ENCODE measurements at regions not wholly inside any gene's neighbourhood (a gene's known extent, or its start where the extent isn't known, plus 50 kb on each side); places are given as distances from the start of the nearest gene placed in this dataset.

DNA sequence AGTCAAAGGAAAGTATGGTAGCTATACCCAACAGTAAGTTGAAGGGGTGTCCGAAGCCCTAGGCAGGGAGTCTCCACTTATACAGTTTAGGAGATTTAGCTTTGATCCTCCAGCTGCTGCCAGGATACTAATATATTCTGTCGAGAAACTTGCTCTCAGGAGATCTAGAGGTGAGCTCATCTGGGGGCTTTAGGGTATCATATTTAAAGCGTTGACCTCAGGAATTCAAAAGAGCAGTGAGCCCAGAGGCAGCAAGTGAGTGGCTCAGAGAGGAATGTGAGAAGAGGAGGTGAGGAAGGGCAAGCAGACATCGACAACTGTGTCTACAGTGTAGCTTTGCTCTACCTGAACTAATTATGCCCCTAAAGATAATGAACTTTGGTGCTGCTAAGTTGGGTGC, 245.1 kb upstream of the LRTM1 start:
- DNase-seq: no peak

- no peak for DNase-seq
These were observed 242.6 kb upstream of the LRTM1 start for GRCh38 chr3:55170444-55170843.

GRCh38 chr3:55169608-55170072, 241.8 kb upstream of the LRTM1 start:
- DNase-seq: no peak

DNA sequence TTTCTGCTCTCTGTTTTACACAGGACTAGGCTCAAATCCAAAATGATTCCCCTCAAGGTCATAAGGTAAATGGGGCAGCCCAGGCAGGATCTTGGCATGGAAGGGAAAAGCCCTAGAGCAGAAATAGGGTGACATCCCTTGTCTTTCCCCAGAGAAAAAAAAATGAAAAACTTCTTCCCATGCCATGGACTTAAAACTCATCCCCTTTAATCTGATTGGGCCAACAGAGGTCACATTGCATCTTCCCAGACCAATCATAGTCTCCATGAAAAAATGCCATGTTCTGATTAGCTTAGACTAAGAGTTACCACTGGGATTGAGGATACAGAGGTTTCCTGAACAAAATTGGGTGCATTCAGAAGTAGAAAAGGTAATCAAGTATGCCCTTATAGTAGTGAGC, 241.3 kb upstream of the LRTM1 start:
- no peak for DNase-seq

DNA sequence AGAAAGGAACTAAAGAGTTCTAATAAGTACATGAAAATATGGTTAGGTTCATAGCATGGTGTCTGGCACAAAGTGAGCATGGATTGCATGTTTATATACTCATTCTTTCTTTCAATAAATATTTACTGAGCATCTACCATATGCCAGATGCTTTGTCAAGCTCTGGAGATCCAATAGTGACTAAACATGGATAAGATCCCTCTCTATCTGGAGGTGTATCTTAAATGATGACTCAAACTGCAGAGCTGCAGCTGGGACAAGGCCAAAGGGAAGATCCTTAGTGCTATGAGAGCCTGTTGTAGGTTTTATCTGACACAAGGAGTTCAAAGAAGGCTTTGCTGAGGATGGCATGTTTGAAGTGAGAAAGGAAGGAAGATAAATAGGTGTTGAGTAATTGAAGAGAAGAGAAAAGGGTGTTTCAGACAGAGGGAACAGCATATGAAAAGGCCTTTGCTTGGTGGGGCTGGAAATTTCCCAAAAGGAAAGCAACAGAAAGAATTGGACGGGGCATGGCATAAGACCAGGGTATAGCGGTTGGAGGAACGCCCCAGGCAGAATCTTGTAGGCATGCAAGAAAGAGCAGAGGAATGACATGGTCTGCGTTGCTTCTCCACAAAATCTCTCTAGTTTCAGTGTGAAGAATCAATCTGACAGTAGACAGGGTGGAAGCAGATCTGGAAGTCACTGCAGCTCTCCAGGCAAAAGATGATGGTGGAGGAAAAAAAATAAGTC, 239.9 kb upstream of the LRTM1 start:
- no peak for DNase-seq

- no peak for DNase-seq
These were observed 239.0 kb upstream of the LRTM1 start for GRCh38 chr3:55166576-55167555.

GRCh38 chr3:55165704-55166405, 238.0 kb upstream of the LRTM1 start:
- no peak for DNase-seq

DNA sequence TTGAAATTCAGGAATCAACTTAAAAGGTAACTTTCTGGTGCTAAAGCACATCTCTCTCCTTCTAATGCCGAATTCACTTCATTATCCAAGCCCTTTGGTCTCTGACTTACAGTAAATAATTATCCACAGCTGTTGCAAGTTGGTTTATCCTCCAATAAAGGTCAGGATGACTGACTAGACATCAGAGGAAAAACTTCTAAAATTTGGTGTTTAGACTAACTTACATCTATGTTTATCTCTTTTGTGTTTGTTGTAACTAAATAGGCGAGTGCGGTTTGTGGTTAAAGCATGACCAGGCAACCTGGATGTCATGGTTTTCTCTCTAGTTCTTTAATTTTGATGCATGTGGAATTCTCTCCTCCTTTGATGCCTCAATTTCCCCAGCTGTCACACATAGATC, 237.4 kb upstream of the LRTM1 start:
- no peak for DNase-seq

DNA sequence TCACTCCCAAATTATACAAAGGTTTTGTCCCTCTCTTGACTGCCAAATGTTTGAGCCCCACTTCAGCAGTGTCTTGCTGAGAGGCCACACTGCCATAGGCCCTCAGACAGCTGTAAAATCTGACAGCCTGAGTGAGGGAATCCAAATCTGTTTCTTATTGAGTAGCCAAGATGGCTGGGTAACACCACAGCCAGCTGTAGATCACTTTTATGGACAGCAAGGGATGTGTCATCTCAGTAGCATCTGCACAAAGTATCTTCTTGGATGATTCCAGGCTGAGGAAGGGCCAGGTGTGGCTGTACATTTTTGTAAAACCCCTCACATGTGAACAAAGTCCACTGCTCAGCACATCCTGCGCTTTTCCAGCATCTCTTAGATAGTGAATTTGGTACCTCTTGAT, 237.0 kb upstream of the LRTM1 start:
- DNase-seq: no peak

- DNase-seq: no peak
These were observed 236.3 kb upstream of the LRTM1 start for GRCh38 chr3:55164191-55164590.

GRCh38 chr3:55163421-55163820, 235.6 kb upstream of the LRTM1 start:
- no peak for DNase-seq

- no peak for DNase-seq
These were observed 234.4 kb upstream of the LRTM1 start for GRCh38 chr3:55162031-55162795.

DNA sequence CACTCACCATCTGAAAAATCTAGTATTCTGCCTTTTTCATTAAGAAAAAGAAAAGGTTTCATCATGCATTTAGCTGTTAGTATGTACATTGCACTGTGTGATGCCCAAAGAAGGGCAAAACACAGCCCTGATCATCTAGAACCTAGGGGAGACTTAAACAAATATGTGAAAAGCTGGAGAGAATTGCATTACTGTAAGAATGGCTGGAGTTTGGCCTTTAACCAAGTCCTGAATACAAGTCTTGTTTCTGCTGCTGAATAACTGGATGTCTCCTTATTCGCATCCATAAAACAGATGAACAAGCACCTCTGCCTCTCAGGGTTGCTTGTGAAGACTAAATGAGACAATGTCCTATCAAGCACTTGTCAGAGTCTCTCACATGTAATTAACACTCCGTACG, 233.4 kb upstream of the LRTM1 start:
- no peak for DNase-seq

- DNase-seq: no peak
These were observed 232.6 kb upstream of the LRTM1 start for GRCh38 chr3:55160241-55160983.

DNA sequence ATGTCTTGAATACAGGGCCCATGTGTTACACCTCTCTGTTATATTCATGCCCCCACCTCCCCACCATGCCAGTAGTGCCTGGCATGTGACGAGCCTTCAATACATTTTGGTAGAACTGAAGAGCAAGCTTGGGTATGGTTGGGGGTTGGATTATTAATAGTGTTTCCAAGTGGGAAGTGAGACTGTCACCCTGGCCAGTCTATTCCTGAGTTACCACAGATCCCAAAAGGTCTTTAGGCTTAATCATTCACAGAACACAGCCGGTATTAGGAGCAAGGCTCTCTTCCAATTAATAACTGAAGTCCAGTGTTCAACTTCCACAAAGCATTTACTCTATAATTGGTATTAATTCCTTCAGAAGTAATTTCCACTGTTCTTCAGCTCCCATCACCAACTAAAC, 231.9 kb upstream of the LRTM1 start:
- DNase-seq: no peak

- no peak for DNase-seq
These were observed 231.2 kb upstream of the LRTM1 start for GRCh38 chr3:55159016-55159415.

- no peak for DNase-seq
These were observed 230.5 kb upstream of the LRTM1 start for GRCh38 chr3:55158345-55158744.

- no peak for DNase-seq
These were observed 229.9 kb upstream of the LRTM1 start for GRCh38 chr3:55157731-55158130.

DNA sequence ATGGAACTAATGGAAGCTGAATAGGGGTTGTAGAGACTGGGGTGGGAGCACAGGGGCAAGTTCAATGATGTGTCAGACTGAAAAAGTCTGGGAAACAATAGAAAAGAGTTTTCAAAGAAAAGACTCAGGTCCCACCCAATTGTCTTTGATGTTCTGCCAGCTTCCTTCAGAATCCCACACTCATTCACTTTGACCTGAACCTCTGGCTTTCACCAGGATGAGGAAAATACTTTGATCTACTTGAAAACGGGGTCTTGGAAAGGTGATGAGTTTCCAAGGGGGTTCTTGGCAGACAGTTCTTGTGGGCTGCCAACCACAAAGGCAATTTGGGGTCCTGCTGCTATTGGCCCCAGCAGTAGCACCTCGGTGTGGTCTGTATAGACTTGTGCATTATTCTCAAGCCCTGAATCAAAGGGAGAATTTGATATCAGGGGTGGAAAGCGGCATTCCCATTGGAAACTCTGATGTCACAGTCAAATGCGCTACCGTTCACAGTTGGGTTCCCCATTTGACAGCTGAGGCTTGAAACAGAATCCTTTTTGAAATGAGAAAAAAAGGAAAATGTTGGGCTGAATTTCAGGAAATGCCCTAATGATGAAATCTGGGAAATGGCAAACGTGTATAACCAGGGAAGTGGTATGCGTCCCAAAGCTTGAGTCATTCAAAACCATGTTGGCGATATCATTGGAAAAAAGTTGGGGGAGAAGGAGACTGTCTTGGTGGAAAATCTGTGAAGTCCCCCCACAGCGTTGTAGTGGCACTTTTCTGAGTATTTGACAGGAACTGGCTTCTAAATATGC, 229.2 kb upstream of the LRTM1 start:
- no peak for DNase-seq

DNA sequence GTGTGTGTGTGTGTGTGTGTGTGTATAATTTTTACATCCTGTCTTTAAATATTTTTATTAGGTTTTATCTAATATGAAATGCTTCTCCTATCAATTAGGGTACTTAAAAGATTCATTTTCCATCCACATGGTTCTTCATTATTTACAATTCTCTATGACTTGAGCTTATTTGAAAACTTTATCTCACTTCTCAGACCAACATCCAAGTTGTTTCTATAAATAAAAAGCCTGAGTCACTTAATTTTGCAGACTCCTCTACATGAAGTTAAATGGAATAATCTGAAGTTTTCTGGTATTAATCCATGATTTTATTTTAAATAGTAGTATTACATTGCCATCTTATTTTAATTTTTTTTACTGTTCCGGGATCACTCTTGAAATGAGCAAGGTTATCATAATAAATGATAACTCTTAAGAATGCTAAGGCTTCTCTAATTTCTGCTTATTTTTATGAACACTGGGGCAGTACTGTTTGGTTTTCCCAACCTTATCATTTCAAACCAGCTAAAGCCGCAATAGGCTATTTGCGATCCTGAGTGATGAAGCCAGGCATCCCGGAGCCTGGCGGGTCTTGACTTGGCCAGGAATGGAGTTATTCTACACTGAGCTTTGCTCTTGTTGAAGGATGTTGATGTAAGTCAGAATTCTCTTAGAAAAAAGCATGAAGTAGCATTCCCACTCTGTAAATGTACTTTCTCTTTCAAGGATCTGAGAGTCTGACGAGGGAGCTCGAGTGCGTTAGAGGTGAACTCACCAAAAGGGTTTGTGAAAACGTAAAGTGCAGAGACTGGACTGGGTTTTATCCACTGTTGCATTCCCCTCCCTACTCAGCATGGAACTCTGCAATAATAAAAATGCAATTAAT, 220.2 kb upstream of the LRTM1 start:
- DNase-seq: no peak
